ENCODE measurements at regions not wholly inside any gene's neighbourhood (a gene's known extent, or its start where the extent isn't known, plus 50 kb on each side); places are given as distances from the start of the nearest gene placed in this dataset.
"Not testable (repeated sequence)": the region's sequence is repeated elsewhere in the genome, so short reads cannot be mapped to it uniquely, and the experiment has no call there.

DNA sequence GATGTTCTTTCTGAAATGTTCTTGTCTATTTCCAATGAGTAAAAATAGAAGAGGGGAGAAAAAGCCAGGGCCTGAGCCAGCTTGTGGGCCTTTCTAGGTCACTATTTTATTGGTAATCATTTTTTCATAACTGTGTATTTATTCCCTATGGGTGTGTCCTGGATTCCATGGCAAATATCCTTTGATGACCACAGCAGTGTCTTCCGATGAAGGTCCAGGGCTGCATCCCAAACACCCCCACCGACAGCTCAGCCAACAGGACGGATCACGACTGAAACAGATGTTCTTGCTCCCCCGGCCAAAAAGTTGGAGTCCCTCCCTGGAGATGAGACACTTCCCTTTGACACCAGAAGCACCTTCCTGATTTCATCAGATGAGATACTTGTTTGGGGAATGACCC is 105.4 kb upstream of the PLEKHG1 start:
- TF ChIP-seq, protein P1, sequence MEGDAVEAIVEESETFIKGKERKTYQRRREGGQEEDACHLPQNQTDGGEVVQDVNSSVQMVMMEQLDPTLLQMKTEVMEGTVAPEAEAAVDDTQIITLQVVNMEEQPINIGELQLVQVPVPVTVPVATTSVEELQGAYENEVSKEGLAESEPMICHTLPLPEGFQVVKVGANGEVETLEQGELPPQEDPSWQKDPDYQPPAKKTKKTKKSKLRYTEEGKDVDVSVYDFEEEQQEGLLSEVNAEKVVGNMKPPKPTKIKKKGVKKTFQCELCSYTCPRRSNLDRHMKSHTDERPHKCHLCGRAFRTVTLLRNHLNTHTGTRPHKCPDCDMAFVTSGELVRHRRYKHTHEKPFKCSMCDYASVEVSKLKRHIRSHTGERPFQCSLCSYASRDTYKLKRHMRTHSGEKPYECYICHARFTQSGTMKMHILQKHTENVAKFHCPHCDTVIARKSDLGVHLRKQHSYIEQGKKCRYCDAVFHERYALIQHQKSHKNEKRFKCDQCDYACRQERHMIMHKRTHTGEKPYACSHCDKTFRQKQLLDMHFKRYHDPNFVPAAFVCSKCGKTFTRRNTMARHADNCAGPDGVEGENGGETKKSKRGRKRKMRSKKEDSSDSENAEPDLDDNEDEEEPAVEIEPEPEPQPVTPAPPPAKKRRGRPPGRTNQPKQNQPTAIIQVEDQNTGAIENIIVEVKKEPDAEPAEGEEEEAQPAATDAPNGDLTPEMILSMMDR (IDR thresholded peaks at IDR 0.05), result no peak
- ATAC-seq (peak in 1 of 4 donors; percentile 37), DNase-seq (peak in 1 of 6 donors; percentile 15), FAIRE-seq (no peak)
- Histone ChIP-seq H3K4me3 (no peak overlapping the region), H3K4me1 (no peaks in the 10 kb centered on the region), H3K27me3 (peaks cover 0 to 2% (median 0%) of the 10 kb centered on the region in 4 donors), H3K27ac (no peak overlapping the region), H3K36me3 (no peaks in the 10 kb centered on the region), H3K9me3 (no peaks in the 10 kb centered on the region)
- 76 to 83% methylated on average over 5 of the region's 5 CpGs for WGBS, 2 donors
- intact Hi-C loops (cut with DNase I), result no loop called here

DNA sequence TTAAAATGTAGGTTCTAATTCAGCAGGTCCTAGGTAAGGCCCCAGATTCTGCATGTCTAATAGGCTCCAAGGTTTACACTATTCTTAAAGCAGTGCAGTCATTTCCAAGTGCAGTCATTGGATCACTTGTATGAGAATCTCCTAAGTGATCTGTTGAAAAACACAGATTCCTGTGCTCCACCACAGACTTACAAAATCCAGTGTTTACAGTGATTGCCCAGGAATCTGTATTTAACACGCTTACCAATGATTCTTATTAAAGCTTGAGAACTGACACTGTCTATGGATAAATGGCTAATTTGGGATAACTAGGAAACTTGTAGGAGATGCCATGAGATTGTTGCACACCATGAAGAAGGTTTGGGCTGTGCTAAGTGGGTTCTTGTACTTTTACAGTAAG is 104.6 kb upstream of the PLEKHG1 start:
- intact Hi-C loops (cut with DNase I), result no loop called here
- no peaks in the 10 kb centered on the region for H3K9me3 ChIP-seq
- DNase-seq (no peak), ATAC-seq (no peak), FAIRE-seq (no peak)
- peaks cover 0 to 6% (median 0%) of the 10 kb centered on the region in 4 donors for H3K27me3 ChIP-seq
- TF ChIP-seq, protein P1 (IDR thresholded peaks at IDR 0.05), result no peak
- H3K36me3 ChIP-seq, result no peaks in the 10 kb centered on the region
- no peaks in the 10 kb centered on the region for H3K4me1 ChIP-seq
- no peak overlapping the region for H3K4me3 ChIP-seq
- no peak overlapping the region for H3K27ac ChIP-seq
- 81 to 86% methylated on average over 1 of the region's 1 CpG for WGBS, 2 donors

DNA sequence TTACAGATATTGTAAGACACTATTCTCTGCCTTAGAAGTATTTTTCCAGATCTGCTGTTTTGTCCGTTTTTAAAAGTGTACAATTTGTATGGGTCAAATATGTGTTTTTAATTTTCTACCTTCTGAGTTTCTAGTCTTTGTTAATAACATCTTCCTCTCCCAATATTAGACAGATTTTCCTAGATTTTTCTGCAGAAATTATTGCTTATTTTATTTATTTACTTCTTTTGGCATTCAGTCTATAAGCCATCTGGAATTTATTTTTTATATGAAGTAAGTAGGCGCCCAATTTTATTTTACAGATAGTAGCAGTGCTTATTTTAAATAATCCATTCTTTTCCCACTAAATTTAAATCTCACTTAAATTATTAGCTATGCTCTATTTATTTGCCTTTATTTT is 103.1 kb upstream of the PLEKHG1 start:
- WGBS, 2 donors, result 77 to 87% methylated on average over 2 of the region's 2 CpGs
- no peaks in the 10 kb centered on the region for H3K4me1 ChIP-seq
- no peaks in the 10 kb centered on the region for H3K36me3 ChIP-seq
- FAIRE-seq (no peak), ATAC-seq (no peak), DNase-seq (no peak)
- H3K27ac ChIP-seq, result no peak overlapping the region
- TF ChIP-seq, protein P1 (IDR thresholded peaks at IDR 0.05), result no peak
- H3K4me3 ChIP-seq, result no peak overlapping the region
- H3K27me3 ChIP-seq, result peaks cover 0 to 6% (median 0%) of the 10 kb centered on the region in 4 donors
- H3K9me3 ChIP-seq, result no peaks in the 10 kb centered on the region
- intact Hi-C loops (cut with DNase I), result no loop called here

GRCh38 chr6:150499882-150500312 is 99.8 kb upstream of the PLEKHG1 start:
- no peak for DNase-seq
- Histone ChIP-seq H3K27me3 (peaks cover 0 to 6% (median 0%) of the 10 kb centered on the region in 4 donors), H3K9me3 (no peaks in the 10 kb centered on the region), H3K27ac (no peak overlapping the region), H3K4me1 (no peaks in the 10 kb centered on the region), H3K4me3 (no peak overlapping the region), H3K36me3 (no peaks in the 10 kb centered on the region)
- intact Hi-C loops (cut with DNase I), result no loop called here
- TF ChIP-seq, protein P1 (IDR thresholded peaks at IDR 0.05), result no peak
- WGBS, 2 donors, result 51 to 63% methylated on average over 3 of the region's 3 CpGs
- FAIRE-seq, result no peak
- ATAC-seq, result peak in 1 of 4 donors; percentile 27

GRCh38 chr6:150500568-150500967 is 99.1 kb upstream of the PLEKHG1 start:
- H3K4me3 ChIP-seq; H3K9me3 ChIP-seq; H3K27me3 ChIP-seq; H3K36me3 ChIP-seq; DNase-seq; FAIRE-seq; H3K4me1 ChIP-seq; ATAC-seq; intact Hi-C loops (cut with DNase I); H3K27ac ChIP-seq: not testable (repeated sequence)
- WGBS, 2 donors, result 64 to 76% methylated on average over 2 of the region's 2 CpGs

Data from pancreas (tissue), 10 donors.